ENCODE measurements at regions not wholly inside any gene's neighbourhood (a gene's known extent, or its start where the extent isn't known, plus 50 kb on each side); places are given as distances from the start of the nearest gene placed in this dataset.

- TF ChIP-seq POLR2AphosphoS5 (IDR thresholded peaks at IDR 0.05; ENCODE audit: insufficient read depth in 1 of 2, low read depth in 1 of 2) (no peak), CTCF (IDR thresholded peaks at IDR 0.05) (no peak), POLR2A (IDR thresholded peaks at IDR 0.05) (no peak)
Measured at GRCh38 chr4:3614731-3614980, 82.4 kb upstream of the LRPAP1 start.
